HEK293 (cell line): ENCODE measurements at regions not wholly inside any gene's neighbourhood (a gene's known extent, or its start where the extent isn't known, plus 50 kb on each side); places are given as distances from the start of the nearest gene placed in this dataset.

Source experiments
- CTCF ChIA-PET: fragments of 350-600 bp; formaldehyde crosslinking; extraction: SDS; loops from one replicate; lab custom pipeline; 2021; ENCODE audit warnings: antibody characterized with exemption; lab: Yijun Ruan, JAX
- POLR2A ChIA-PET: fragments of 300-600 bp; formaldehyde crosslinking; extraction: SDS; loops from one replicate; lab custom pipeline; 2020; ENCODE audit warnings: antibody characterized with exemption, inconsistent platforms; lab: Yijun Ruan, JAX
- H3K27ac ChIP-seq: fragments of 200-500 bp; sonication (Bioruptor generic); 2 replicates; pipeline ENCODE4 v1.5.1; 2014; ENCODE audit warnings: low read depth, low read length, control low read depth, inconsistent platforms; ENCODE audit errors: extremely low read depth
- H3K36me3 ChIP-seq, 2 experiments: fragments of 200-500 bp in 1 of 2; sonication (Bioruptor generic) in 1 of 2; 1 replicate in 1 of 2; 2 replicates in 1 of 2; pipeline ENCODE4 v1.5.1; 2014 to 2017; ENCODE audit warnings: inconsistent platforms in 2 of 2, low read length in 2 of 2; ENCODE audit not compliant: control insufficient read depth in 2 of 2, insufficient read depth in 1 of 2
- H3K4me1 ChIP-seq: fragments of 200-500 bp; sonication (Bioruptor generic); 2 replicates; pipeline ENCODE4 v1.5.1; 2014; ENCODE audit warnings: mild to moderate bottlenecking, low read length, inconsistent platforms; ENCODE audit not compliant: control insufficient read depth, insufficient read depth
- H3K4me3 ChIP-seq: 2 replicates; pipeline ENCODE4 v1.5.1; 2011; ENCODE audit warnings: low read depth, mild to moderate bottlenecking, control low read depth, low read length, moderate library complexity
- H3K9me3 ChIP-seq: fragments of 200-500 bp; sonication (Bioruptor generic); 2 replicates; pipeline ENCODE4 v1.5.1; 2014; ENCODE audit warnings: low read depth, low read length, inconsistent platforms; ENCODE audit not compliant: control insufficient read depth, insufficient read depth
- GLIS1 ChIP-seq: fragments of 450-650 bp; formaldehyde crosslinking; IDR thresholded peaks from 2 replicates; pipeline ENCODE4 v1.5.1; 2016; ENCODE audit warnings: missing biosample characterization, missing genetic modification characterization
- KLF1 ChIP-seq: fragments of 450-650 bp; formaldehyde crosslinking; IDR thresholded peaks from 2 replicates; pipeline ENCODE4 v1.5.1; 2016; ENCODE audit warnings: missing biosample characterization, missing genetic modification characterization
- KLF10 ChIP-seq: fragments of 450-650 bp; IDR thresholded peaks from 2 replicates; pipeline ENCODE4 v1.5.1; 2018; ENCODE audit warnings: missing biosample characterization, mild to moderate bottlenecking, missing genetic modification characterization
- KLF7 ChIP-seq: fragments of 450-650 bp; formaldehyde crosslinking; IDR thresholded peaks from 2 replicates; pipeline ENCODE4 v1.5.1; 2016; ENCODE audit warnings: missing biosample characterization, missing genetic modification characterization, borderline replicate concordance
- KLF8 ChIP-seq: fragments of 450-650 bp; formaldehyde crosslinking; IDR thresholded peaks from 2 replicates; pipeline ENCODE4 v1.5.1; 2016; ENCODE audit warnings: missing biosample characterization, missing genetic modification characterization
- WT1 ChIP-seq: fragments of 450-650 bp; formaldehyde crosslinking; IDR thresholded peaks from 2 replicates; pipeline ENCODE4 v1.5.1; 2016; ENCODE audit warnings: missing biosample characterization, missing genetic modification characterization
- ZBTB8A ChIP-seq: fragments of 450-650 bp; formaldehyde crosslinking; IDR thresholded peaks from 2 replicates; pipeline ENCODE4 v1.5.1; 2016; ENCODE audit warnings: missing biosample characterization, missing genetic modification characterization
- ZEB2 ChIP-seq: fragments of 450-650 bp; formaldehyde crosslinking; IDR thresholded peaks from 2 replicates; pipeline ENCODE4 v1.5.1; 2016; ENCODE audit warnings: missing biosample characterization, missing genetic modification characterization
- ZNF138 ChIP-seq: fragments of 450-650 bp; formaldehyde crosslinking; IDR thresholded peaks from 2 replicates; pipeline ENCODE4 v1.5.1; 2016; ENCODE audit warnings: missing biosample characterization, missing genetic modification characterization, borderline replicate concordance
- ZNF169 ChIP-seq: fragments of 450-650 bp; formaldehyde crosslinking; IDR thresholded peaks from 2 replicates; pipeline ENCODE4 v1.5.1; 2016; ENCODE audit warnings: missing biosample characterization, missing genetic modification characterization
- ZNF211 ChIP-seq: fragments of 450-650 bp; formaldehyde crosslinking; IDR thresholded peaks from 2 replicates; pipeline ENCODE4 v1.5.1; 2016; ENCODE audit warnings: low read depth, missing biosample characterization, missing genetic modification characterization
- ZNF335 ChIP-seq: fragments of 450-650 bp; formaldehyde crosslinking; conservative IDR thresholded peaks from 2 replicates; pipeline ENCODE4 v1.5.1; 2016; ENCODE audit warnings: missing biosample characterization, missing genetic modification characterization
- ZNF423 ChIP-seq: fragments of 450-650 bp; formaldehyde crosslinking; IDR thresholded peaks from 2 replicates; pipeline ENCODE4 v1.5.1; 2016; ENCODE audit warnings: missing biosample characterization, missing genetic modification characterization
- ZNF426 ChIP-seq: fragments of 450-650 bp; formaldehyde crosslinking; IDR thresholded peaks from 2 replicates; pipeline ENCODE4 v1.5.1; 2017; ENCODE audit warnings: missing biosample characterization, missing genetic modification characterization, mild to moderate bottlenecking, inconsistent platforms, moderate library complexity
- ZNF433 ChIP-seq: fragments of 450-650 bp; formaldehyde crosslinking; IDR thresholded peaks from 2 replicates; pipeline ENCODE4 v1.5.1; 2016; ENCODE audit warnings: missing biosample characterization, missing genetic modification characterization, low read depth
- ZNF473 ChIP-seq: fragments of 450-650 bp; formaldehyde crosslinking; IDR thresholded peaks from 2 replicates; pipeline ENCODE4 v1.5.1; 2017; ENCODE audit warnings: missing biosample characterization, missing genetic modification characterization
- ZNF629 ChIP-seq: fragments of 450-650 bp; formaldehyde crosslinking; IDR thresholded peaks from 2 replicates; pipeline ENCODE4 v1.5.1; 2017; ENCODE audit warnings: missing biosample characterization, missing genetic modification characterization
- ZNF660 ChIP-seq: fragments of 450-650 bp; IDR thresholded peaks from 2 replicates; pipeline ENCODE4 v1.5.1; 2018; ENCODE audit warnings: missing biosample characterization, mild to moderate bottlenecking, missing genetic modification characterization
- ZNF747 ChIP-seq: fragments of 450-650 bp; formaldehyde crosslinking; IDR thresholded peaks from 2 replicates; pipeline ENCODE4 v1.5.1; 2016; ENCODE audit warnings: missing biosample characterization, missing genetic modification characterization
- ZXDB ChIP-seq: fragments of 450-650 bp; formaldehyde crosslinking; IDR thresholded peaks from 2 replicates; pipeline ENCODE4 v1.5.1; 2016; ENCODE audit warnings: missing biosample characterization, missing genetic modification characterization
- TF ChIP-seq, protein P1 (sequence below): fragments of 450-650 bp; formaldehyde crosslinking; IDR thresholded peaks from 2 replicates; pipeline ENCODE4 v1.5.1; 2016; ENCODE audit warnings: missing biosample characterization, missing genetic modification characterization
- TF ChIP-seq, protein P2 (sequence below): fragments of 450-650 bp; formaldehyde crosslinking; IDR thresholded peaks from 2 replicates; pipeline ENCODE4 v1.5.1; 2016; ENCODE audit warnings: missing biosample characterization, missing genetic modification characterization
- TF ChIP-seq, protein P3 (sequence below): fragments of 450-650 bp; formaldehyde crosslinking; IDR thresholded peaks from 2 replicates; pipeline ENCODE4 v1.5.1; 2016; ENCODE audit warnings: missing biosample characterization, missing genetic modification characterization
- TF ChIP-seq, protein P4 (sequence below): fragments of 450-650 bp; formaldehyde crosslinking; IDR thresholded peaks from 2 replicates; pipeline ENCODE4 v1.5.1; 2017; ENCODE audit warnings: missing biosample characterization, missing genetic modification characterization
- TF ChIP-seq, protein P5 (sequence below): fragments of 450-650 bp; formaldehyde crosslinking; IDR thresholded peaks from 2 replicates; pipeline ENCODE4 v1.5.1; 2016; ENCODE audit warnings: missing biosample characterization, missing genetic modification characterization

DNA sequence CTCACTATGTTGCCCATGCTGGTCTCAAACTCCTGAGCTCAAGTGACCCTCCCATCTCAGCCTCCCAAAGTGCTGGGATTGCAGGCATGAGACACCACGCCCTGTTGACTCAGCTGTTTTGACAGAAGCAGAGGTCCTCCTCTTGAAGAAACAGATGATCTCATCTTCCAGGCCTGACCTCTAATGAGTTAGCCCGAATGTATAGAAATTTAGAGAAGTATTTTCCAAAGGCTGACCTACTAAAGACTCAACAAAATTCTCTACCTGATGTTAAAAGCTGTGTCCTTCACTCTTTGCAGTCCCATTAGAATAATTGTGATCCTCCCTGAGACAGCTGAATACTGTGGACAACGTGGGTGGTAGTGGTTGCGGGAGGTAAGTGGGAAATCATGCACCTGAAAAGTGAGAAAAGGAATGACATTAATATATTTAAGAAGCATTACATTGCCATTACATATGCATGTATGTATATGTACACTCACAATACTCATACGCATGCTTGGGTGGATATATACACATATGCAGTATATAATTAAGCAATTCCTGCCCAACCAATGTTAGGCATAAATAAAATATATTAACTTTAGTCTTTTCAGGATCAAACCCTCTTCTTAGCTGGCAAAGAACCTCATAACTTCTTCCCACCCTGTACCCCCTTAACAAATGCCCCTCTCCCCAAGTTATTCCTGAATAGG, 204.6 kb upstream of the NR2F2 start:
- H3K36me3 ChIP-seq, result no peaks in the 10 kb centered on the region; a peak in 1 of 3 replicates
- H3K4me1 ChIP-seq, result peaks cover 10% of the 10 kb centered on the region; the same call in 1 of the 2 replicates
- no peak overlapping the region for H3K27ac ChIP-seq
- ChIA-PET CTCF (interaction anchor here (0.6 kb wide), 1 partner anchor 275 kb away, joined by 3 read pairs; no protein-coding TSS in a partner anchor), POLR2A (no interaction called here)
- peak; percentile 49; the same call in 1 of the 2 replicates for TF ChIP-seq ZNF629 (tag by site-specific recombination)
- TF ChIP-seq ZNF426 (tag by site-specific recombination), result no peak
- peak; percentile 42; the same call in 1 of the 2 replicates for TF ChIP-seq WT1 (tag by site-specific recombination)
- TF ChIP-seq KLF1, result peak; percentile 91
- TF ChIP-seq ZXDB (tag by site-specific recombination), result 0 out of 2 replicates have a peak, but pooled peaks have one; percentile 26
- peak; percentile 35; the same call in 1 of the 2 replicates for TF ChIP-seq ZEB2 (tag by site-specific recombination)
- TF ChIP-seq ZNF433 (tag by site-specific recombination), result no peak
- TF ChIP-seq KLF10, result 0 out of 2 replicates have a peak, but pooled peaks have one; percentile 34
- TF ChIP-seq, protein P1, sequence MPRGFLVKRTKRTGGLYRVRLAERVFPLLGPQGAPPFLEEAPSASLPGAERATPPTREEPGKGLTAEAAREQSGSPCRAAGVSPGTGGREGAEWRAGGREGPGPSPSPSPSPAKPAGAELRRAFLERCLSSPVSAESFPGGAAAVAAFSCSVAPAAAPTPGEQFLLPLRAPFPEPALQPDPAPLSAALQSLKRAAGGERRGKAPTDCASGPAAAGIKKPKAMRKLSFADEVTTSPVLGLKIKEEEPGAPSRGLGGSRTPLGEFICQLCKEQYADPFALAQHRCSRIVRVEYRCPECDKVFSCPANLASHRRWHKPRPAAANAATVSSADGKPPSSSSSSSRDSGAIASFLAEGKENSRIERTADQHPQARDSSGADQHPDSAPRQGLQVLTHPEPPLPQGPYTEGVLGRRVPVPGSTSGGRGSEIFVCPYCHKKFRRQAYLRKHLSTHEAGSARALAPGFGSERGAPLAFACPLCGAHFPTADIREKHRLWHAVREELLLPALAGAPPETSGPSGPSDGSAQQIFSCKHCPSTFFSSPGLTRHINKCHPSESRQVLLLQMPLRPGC (tag by site-specific recombination), result 0 out of 2 replicates have a peak, but pooled peaks have one; percentile 32
- TF ChIP-seq ZNF335 (tag by site-specific recombination), result peak; percentile 60
- TF ChIP-seq KLF7, result 0 out of 2 replicates have a peak, but pooled peaks have one; percentile 52
- TF ChIP-seq ZNF660 (tag by site-specific recombination), result 0 out of 2 replicates have a peak, but pooled peaks have one; percentile 26
- 0 out of 2 replicates have a peak, but pooled peaks have one; percentile 22 for TF ChIP-seq KLF8 (tag by site-specific recombination)
- TF ChIP-seq, protein P2, sequence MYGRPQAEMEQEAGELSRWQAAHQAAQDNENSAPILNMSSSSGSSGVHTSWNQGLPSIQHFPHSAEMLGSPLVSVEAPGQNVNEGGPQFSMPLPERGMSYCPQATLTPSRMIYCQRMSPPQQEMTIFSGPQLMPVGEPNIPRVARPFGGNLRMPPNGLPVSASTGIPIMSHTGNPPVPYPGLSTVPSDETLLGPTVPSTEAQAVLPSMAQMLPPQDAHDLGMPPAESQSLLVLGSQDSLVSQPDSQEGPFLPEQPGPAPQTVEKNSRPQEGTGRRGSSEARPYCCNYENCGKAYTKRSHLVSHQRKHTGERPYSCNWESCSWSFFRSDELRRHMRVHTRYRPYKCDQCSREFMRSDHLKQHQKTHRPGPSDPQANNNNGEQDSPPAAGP, result 0 out of 2 replicates have a peak, but pooled peaks have one; percentile 40
- peak; percentile 61; the same call in 1 of the 2 replicates for TF ChIP-seq GLIS1
- TF ChIP-seq, protein P3, sequence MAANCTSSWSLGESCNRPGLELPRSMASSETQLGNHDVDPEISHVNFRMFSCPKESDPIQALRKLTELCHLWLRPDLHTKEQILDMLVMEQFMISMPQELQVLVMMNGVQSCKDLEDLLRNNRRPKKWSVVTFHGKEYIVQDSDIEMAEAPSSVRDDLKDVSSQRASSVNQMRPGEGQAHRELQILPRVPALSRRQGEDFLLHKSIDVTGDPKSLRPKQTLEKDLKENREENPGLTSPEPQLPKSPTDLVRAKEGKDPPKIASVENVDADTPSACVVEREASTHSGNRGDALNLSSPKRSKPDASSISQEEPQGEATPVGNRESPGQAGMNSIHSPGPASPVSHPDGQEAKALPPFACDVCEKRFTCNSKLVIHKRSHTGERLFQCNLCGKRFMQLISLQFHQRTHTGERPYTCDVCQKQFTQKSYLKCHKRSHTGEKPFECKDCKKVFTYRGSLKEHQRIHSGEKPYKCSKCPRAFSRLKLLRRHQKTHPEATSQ (tag by site-specific recombination), result no peak
- TF ChIP-seq ZNF211 (tag by site-specific recombination), result no peak
- H3K9me3 ChIP-seq, result no peaks in the 10 kb centered on the region
- no peak overlapping the region for H3K4me3 ChIP-seq

DNA sequence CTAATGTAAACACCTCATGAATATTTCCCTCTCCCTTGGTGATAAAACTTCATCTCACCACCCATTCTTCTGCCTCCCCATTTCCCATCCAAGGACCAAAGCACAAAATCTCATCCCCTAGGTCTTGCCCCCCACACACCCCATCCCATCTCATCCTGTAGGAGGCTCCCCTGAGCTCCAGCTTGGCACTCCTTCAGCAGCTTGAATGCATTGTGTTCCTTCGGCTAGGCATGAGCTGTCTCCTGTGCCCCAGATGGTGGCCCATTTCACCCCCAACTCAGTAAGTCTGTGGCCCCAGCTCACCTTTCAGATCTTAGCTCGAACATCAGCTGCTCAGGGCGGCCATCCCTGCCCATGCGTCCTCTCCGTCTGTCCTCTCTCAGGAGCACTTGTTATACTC, 203.6 kb upstream of the NR2F2 start:
- ChIA-PET CTCF (interaction anchor here (0.6 to 0.9 kb wide), 4 partner anchors 15 to 276 kb away, joined by 3 to 4 read pairs (median 3); no protein-coding TSS in a partner anchor), POLR2A (no interaction called here)
- peaks cover 9% of the 10 kb centered on the region; the same call in 1 of the 2 replicates for H3K4me1 ChIP-seq

More for the DNA sequence above, 203.6 kb upstream of the NR2F2 start:
- no peak overlapping the region for H3K4me3 ChIP-seq
- H3K27ac ChIP-seq, result no peak overlapping the region
- TF ChIP-seq ZBTB8A (tag by site-specific recombination) (no peak), ZNF138 (no peak), ZNF747 (tag by site-specific recombination) (no peak), ZNF473 (tag by site-specific recombination) (no peak), ZNF423 (tag by site-specific recombination) (no peak), ZNF169 (tag by site-specific recombination) (no peak)
- TF ChIP-seq, protein P4, sequence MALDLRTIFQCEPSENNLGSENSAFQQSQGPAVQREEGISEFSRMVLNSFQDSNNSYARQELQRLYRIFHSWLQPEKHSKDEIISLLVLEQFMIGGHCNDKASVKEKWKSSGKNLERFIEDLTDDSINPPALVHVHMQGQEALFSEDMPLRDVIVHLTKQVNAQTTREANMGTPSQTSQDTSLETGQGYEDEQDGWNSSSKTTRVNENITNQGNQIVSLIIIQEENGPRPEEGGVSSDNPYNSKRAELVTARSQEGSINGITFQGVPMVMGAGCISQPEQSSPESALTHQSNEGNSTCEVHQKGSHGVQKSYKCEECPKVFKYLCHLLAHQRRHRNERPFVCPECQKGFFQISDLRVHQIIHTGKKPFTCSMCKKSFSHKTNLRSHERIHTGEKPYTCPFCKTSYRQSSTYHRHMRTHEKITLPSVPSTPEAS (tag by site-specific recombination), result no peak
- TF ChIP-seq, protein P5, sequence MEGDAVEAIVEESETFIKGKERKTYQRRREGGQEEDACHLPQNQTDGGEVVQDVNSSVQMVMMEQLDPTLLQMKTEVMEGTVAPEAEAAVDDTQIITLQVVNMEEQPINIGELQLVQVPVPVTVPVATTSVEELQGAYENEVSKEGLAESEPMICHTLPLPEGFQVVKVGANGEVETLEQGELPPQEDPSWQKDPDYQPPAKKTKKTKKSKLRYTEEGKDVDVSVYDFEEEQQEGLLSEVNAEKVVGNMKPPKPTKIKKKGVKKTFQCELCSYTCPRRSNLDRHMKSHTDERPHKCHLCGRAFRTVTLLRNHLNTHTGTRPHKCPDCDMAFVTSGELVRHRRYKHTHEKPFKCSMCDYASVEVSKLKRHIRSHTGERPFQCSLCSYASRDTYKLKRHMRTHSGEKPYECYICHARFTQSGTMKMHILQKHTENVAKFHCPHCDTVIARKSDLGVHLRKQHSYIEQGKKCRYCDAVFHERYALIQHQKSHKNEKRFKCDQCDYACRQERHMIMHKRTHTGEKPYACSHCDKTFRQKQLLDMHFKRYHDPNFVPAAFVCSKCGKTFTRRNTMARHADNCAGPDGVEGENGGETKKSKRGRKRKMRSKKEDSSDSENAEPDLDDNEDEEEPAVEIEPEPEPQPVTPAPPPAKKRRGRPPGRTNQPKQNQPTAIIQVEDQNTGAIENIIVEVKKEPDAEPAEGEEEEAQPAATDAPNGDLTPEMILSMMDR (tag by site-specific recombination), result 0 out of 2 replicates have a peak, but pooled peaks have one; percentile 19
- no peaks in the 10 kb centered on the region; a peak in 1 of 3 replicates for H3K36me3 ChIP-seq
- H3K9me3 ChIP-seq, result no peaks in the 10 kb centered on the region
